ENCODE measurements at regions not wholly inside any gene's neighbourhood (a gene's known extent, or its start where the extent isn't known, plus 50 kb on each side); places are given as distances from the start of the nearest gene placed in this dataset.

- TF ChIP-seq CTCF (IDR thresholded peaks at IDR 0.05): no peak
- TF ChIP-seq POLR2AphosphoS5 (IDR thresholded peaks at IDR 0.05; ENCODE audit: low read depth, low read length): no peak
Measured at GRCh38 chr10:118537623-118538022, 57.8 kb downstream of the PRLHR start.
